B cell (primary cell): ENCODE measurements at regions not wholly inside any gene's neighbourhood (a gene's known extent, or its start where the extent isn't known, plus 50 kb on each side); places are given as distances from the start of the nearest gene placed in this dataset.

ENCODE experiments used
- ATAC-seq: fragments of 200-7000 bp; cut with Tn5 transposase; one replicate; pipeline ENCODE4 v1.10.0; 2021; ENCODE audit warnings: low read depth, mild to moderate bottlenecking, moderate number of reproducible peaks, moderate library complexity
- CTCF ChIA-PET: fragments of 350-600 bp; sonication (Branson Sonifier 250); formaldehyde crosslinking; loops from one replicate; lab custom pipeline; 2021; ENCODE audit warnings: antibody characterized with exemption, inconsistent platforms; lab: Charles Lee
- POLR2A ChIA-PET: fragments of 350-600 bp; sonication (Branson Sonifier 250); formaldehyde crosslinking; loops from one replicate; lab custom pipeline; 2021; ENCODE audit warnings: antibody characterized with exemption; lab: Charles Lee
- DNase-seq: peaks from one replicate; pipeline ENCODE4 v3.0.0; 2013
- H2AFZ ChIP-seq: 2 replicates; pipeline ENCODE4 v1.6.1; 2012; ENCODE audit warnings: mild to moderate bottlenecking, low read depth, low read length; ENCODE audit not compliant: insufficient read depth, poor library complexity, severe bottlenecking
- H3K27ac ChIP-seq, 2 donors: 1 replicate in 1 of 2; 2 replicates in 1 of 2; pipeline ENCODE4 v1.5.1; 2012 to 2013; ENCODE audit warnings: low read length in 2 of 2, mild to moderate bottlenecking in 2 of 2, moderate library complexity in 1 of 2
- H3K27me3 ChIP-seq, 4 experiments: fragments of 200-600 bp in 1 of 4; sonication (generic) in 1 of 4; replicated peaks in 1 of 4; 1 replicate in 2 of 4; 2 replicates in 2 of 4; pipeline versions ENCODE4 v1.6.1 to v1.7.0; 2013 to 2016; ENCODE audit warnings: low read length in 3 of 4, mild to moderate bottlenecking in 2 of 4, mixed read lengths in 1 of 4, moderate library complexity in 1 of 4; ENCODE audit not compliant: insufficient read depth in 4 of 4, control insufficient read depth in 3 of 4; ENCODE audit errors: control extremely low read depth in 1 of 4
- H3K36me3 ChIP-seq, 2 experiments: replicated peaks in 1 of 2; 1 replicate in 1 of 2; 2 replicates in 1 of 2; pipeline versions ENCODE4 v1.6.1 to v1.7.1; 2013; ENCODE audit warnings: low read length in 1 of 2; ENCODE audit not compliant: insufficient read depth in 2 of 2, control insufficient read depth in 1 of 2; ENCODE audit errors: control extremely low read depth in 1 of 2, extremely low read depth in 1 of 2
- H3K4me1 ChIP-seq, 2 donors: fragments of 200-600 bp in 1 of 2; sonication (generic) in 1 of 2; 1 replicate in 1 of 2; 2 replicates in 1 of 2; pipeline versions ENCODE4 v1.5.1 to v1.6.1; 2013 to 2017; ENCODE audit warnings: low read length in 2 of 2; ENCODE audit not compliant: control insufficient read depth in 2 of 2, insufficient read depth in 2 of 2
- H3K4me2 ChIP-seq: replicated peaks from 2 replicates; pipeline ENCODE3; 2012; ENCODE audit warnings: mild to moderate bottlenecking, low read depth, low read length; ENCODE audit not compliant: poor library complexity, severe bottlenecking
- H3K4me3 ChIP-seq, 5 experiments: fragments of 200-600 bp in 1 of 5; sonication (generic) in 1 of 5; 1 replicate in 3 of 5; 2 replicates in 2 of 5; pipeline versions ENCODE4 v1.5.1 to v1.7.0; 2011 to 2016; ENCODE audit warnings: low read length in 4 of 5, mild to moderate bottlenecking in 4 of 5, low read depth in 2 of 5, control low read depth in 1 of 5, moderate library complexity in 1 of 5; ENCODE audit not compliant: insufficient read depth in 1 of 5; ENCODE audit errors: control extremely low read depth in 1 of 5, extremely low read depth in 1 of 5
- H3K79me2 ChIP-seq: fragments of 200-600 bp; sonication (generic); one replicate; pipeline ENCODE4 v1.6.0; 2016; ENCODE audit warnings: low read length; ENCODE audit not compliant: control insufficient read depth, insufficient read depth
- H3K9ac ChIP-seq: fragments of 200-600 bp; sonication (generic); 2 replicates; pipeline ENCODE4 v1.6.1; 2017; ENCODE audit warnings: mild to moderate bottlenecking, low read length, moderate library complexity
- H3K9me3 ChIP-seq, 3 donors: one replicate each; pipeline versions ENCODE4 v1.6.1 to v1.7.1; 2013; ENCODE audit warnings: low read length in 2 of 3; ENCODE audit not compliant: control insufficient read depth in 2 of 3, insufficient read depth in 1 of 3; ENCODE audit errors: control extremely low read depth in 1 of 3
- H4K20me1 ChIP-seq: 2 replicates; pipeline ENCODE4 v1.6.0; 2012; ENCODE audit warnings: mild to moderate bottlenecking, low read length; ENCODE audit not compliant: insufficient read depth, control insufficient read depth, poor library complexity, severe bottlenecking
- H3K27ac Mint-ChIP-seq: one replicate; pipeline ENCODE4 v1.8.0; 2021; ENCODE audit warnings: mixed read lengths
- H3K27me3 Mint-ChIP-seq: one replicate; pipeline ENCODE4 v1.8.0; 2021; ENCODE audit warnings: mixed read lengths
- H3K4me1 Mint-ChIP-seq: one replicate; pipeline ENCODE4 v1.8.0; 2021; ENCODE audit warnings: mixed read lengths
- H3K4me3 Mint-ChIP-seq: one replicate; pipeline ENCODE4 v1.8.0; 2021; ENCODE audit warnings: mixed read lengths
- H3K9me3 Mint-ChIP-seq: one replicate; pipeline ENCODE4 v1.8.0; 2022; ENCODE audit warnings: mixed read lengths; ENCODE audit not compliant: insufficient read depth
- EZH2 ChIP-seq: IDR thresholded peaks from 2 replicates; pipeline ENCODE4 v1.6.1; 2012; ENCODE audit warnings: borderline replicate concordance, low read depth, mild to moderate bottlenecking, moderate library complexity, low read length; ENCODE audit not compliant: insufficient read depth, poor library complexity, severe bottlenecking
- WGBS: methylation state at CpG from one replicate; pipeline ENCODE4 v1.1.5; 2013; ENCODE audit warnings: missing lambda C conversion rate; ENCODE audit not compliant: insufficient coverage; 5-methylcytosine and 5-hydroxymethylcytosine counted together
- intact Hi-C: fragments of 100-400 bp; cut with micrococcal nuclease; formaldehyde crosslinking; loops from one replicate; pipeline ENCODE4 v1.10.0; 2022
- TF ChIP-seq, protein P1 (sequence below): fragments of 200-600 bp; IDR thresholded peaks from one replicate; pipeline ENCODE4 v1.8.0; 2022; ENCODE audit warnings: antibody characterized with exemption, mild to moderate bottlenecking

DNA sequence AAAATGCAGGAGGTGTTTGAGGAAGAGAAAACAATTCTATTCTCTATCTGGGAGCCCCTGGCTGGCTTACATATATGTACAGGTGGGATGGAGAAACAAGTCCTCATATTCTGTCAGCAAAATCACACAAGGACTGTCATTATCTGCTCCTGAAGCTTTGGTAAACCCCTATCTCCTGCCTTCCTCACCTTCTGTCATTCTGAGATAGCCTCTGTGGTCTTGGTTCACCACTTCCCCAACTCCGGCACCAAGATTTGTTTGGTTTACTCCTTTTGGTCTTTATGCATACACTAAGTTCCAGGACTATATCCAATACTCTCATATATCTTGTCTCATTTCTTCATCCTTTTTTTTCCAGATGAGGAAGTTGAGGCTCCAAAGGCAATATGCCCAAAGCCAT is 551.1 kb downstream of the PLPP3 start:
- intact Hi-C loops, result no loop called here

DNA sequence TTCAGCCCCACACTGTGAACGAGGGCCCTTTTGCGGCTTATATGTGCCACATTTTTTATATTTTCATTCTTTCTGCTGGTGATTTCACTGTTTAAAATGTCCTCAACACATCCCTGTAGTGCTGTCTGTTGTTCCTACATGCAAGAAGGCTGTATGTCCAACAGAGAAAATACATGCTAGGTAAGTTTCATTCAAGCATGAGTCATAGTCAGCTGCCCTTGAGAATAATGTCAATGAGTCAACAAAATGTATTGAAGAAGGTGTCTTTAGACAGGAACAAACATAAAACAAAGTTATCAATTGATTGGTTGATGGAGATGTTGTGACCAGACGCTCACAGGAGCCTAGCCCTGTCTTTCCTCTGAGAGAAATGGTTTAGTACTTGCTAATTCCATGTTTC is 553.4 kb downstream of the PLPP3 start:
- 92% methylated on average over 2 of the region's 3 CpGs for WGBS
- no peak overlapping the region for H3K27ac ChIP-seq
- peaks cover 0 to 3% (median 0%) of the 10 kb centered on the region in 4 experiments for H3K27me3 ChIP-seq
- intact Hi-C loops, result no loop called here
- ChIA-PET CTCF (no interaction called here), POLR2A (no interaction called here)
- no peaks in the 10 kb centered on the region for H3K36me3 ChIP-seq
- ATAC-seq (no peak), DNase-seq (no peak)
- no peaks in the 10 kb centered on the region for H4K20me1 ChIP-seq
- no peak overlapping the region for H3K4me3 ChIP-seq
- no peak overlapping the region for H3K9ac ChIP-seq
- no peaks in the 10 kb centered on the region for H3K4me1 ChIP-seq
- Mint-ChIP-seq H3K4me3 (no peak overlapping the region), H3K27ac (no peak overlapping the region), H3K27me3 (peaks cover 5% of the 10 kb centered on the region), H3K9me3 (no peaks in the 10 kb centered on the region), H3K4me1 (no peaks in the 10 kb centered on the region)
- TF ChIP-seq, protein P1, sequence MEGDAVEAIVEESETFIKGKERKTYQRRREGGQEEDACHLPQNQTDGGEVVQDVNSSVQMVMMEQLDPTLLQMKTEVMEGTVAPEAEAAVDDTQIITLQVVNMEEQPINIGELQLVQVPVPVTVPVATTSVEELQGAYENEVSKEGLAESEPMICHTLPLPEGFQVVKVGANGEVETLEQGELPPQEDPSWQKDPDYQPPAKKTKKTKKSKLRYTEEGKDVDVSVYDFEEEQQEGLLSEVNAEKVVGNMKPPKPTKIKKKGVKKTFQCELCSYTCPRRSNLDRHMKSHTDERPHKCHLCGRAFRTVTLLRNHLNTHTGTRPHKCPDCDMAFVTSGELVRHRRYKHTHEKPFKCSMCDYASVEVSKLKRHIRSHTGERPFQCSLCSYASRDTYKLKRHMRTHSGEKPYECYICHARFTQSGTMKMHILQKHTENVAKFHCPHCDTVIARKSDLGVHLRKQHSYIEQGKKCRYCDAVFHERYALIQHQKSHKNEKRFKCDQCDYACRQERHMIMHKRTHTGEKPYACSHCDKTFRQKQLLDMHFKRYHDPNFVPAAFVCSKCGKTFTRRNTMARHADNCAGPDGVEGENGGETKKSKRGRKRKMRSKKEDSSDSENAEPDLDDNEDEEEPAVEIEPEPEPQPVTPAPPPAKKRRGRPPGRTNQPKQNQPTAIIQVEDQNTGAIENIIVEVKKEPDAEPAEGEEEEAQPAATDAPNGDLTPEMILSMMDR, result no peak
- no peak for TF ChIP-seq EZH2
- H3K9me3 ChIP-seq, result peaks cover 0 to 4% (median 0%) of the 10 kb centered on the region in 3 donors
- H2AFZ ChIP-seq, result no peak overlapping the region
- H3K79me2 ChIP-seq, result no peaks in the 10 kb centered on the region
- H3K4me2 ChIP-seq, result no peak overlapping the region

More for the DNA sequence above, 551.1 kb downstream of the PLPP3 start:
- POLR2A ChIA-PET, result no interaction called here
- H2AFZ ChIP-seq, result no peak overlapping the region
- 22% methylated on average over 1 of the region's 1 CpG for WGBS
- H3K9me3 Mint-ChIP-seq, result no peaks in the 10 kb centered on the region
- no peaks in the 10 kb centered on the region for H3K9me3 ChIP-seq
- H3K27me3 ChIP-seq, result peaks cover 0 to 3% (median under 1%) of the 10 kb centered on the region in 4 experiments
- no peak for DNase-seq
- no peak overlapping the region for H3K9ac ChIP-seq
- no peak overlapping the region for H3K27ac ChIP-seq
- TF ChIP-seq, protein P1, result no peak
- no peak for TF ChIP-seq EZH2
- no peak for ATAC-seq
- CTCF ChIA-PET, result no interaction called here
- no peak overlapping the region for H3K4me2 ChIP-seq
- no peaks in the 10 kb centered on the region for H4K20me1 ChIP-seq
- H3K27me3 Mint-ChIP-seq, result peaks cover 5% of the 10 kb centered on the region
- no peaks in the 10 kb centered on the region for H3K36me3 ChIP-seq
- H3K4me3 Mint-ChIP-seq, result no peak overlapping the region
- no peaks in the 10 kb centered on the region for H3K4me1 ChIP-seq
- no peak overlapping the region for H3K4me3 ChIP-seq
- no peak overlapping the region for H3K27ac Mint-ChIP-seq
- no peaks in the 10 kb centered on the region for H3K79me2 ChIP-seq
- H3K4me1 Mint-ChIP-seq, result no peaks in the 10 kb centered on the region
